ENCODE measurements at regions not wholly inside any gene's neighbourhood (a gene's known extent, or its start where the extent isn't known, plus 50 kb on each side); places are given as distances from the start of the nearest gene placed in this dataset.

GRCh38 chr14:100484531-100485267 lies 102.5 kb downstream of the BEGAIN start:
- H3K4me3 ChIP-seq, result no peak overlapping the region
- TF ChIP-seq, protein P1, sequence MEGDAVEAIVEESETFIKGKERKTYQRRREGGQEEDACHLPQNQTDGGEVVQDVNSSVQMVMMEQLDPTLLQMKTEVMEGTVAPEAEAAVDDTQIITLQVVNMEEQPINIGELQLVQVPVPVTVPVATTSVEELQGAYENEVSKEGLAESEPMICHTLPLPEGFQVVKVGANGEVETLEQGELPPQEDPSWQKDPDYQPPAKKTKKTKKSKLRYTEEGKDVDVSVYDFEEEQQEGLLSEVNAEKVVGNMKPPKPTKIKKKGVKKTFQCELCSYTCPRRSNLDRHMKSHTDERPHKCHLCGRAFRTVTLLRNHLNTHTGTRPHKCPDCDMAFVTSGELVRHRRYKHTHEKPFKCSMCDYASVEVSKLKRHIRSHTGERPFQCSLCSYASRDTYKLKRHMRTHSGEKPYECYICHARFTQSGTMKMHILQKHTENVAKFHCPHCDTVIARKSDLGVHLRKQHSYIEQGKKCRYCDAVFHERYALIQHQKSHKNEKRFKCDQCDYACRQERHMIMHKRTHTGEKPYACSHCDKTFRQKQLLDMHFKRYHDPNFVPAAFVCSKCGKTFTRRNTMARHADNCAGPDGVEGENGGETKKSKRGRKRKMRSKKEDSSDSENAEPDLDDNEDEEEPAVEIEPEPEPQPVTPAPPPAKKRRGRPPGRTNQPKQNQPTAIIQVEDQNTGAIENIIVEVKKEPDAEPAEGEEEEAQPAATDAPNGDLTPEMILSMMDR (IDR thresholded peaks at IDR 0.05; ENCODE audit: control extremely low read depth, extremely low read depth), result no peak
- DNase-seq (no peak), ATAC-seq (ENCODE audit: insufficient read depth, low FRiP score) (no peak)
- H3K9ac ChIP-seq (ENCODE audit: insufficient read depth in 1 of 2, low read length in 2 of 2), result no peak overlapping the region
- H3K27me3 ChIP-seq (ENCODE audit: control insufficient read depth in 3 of 3, insufficient read depth in 3 of 3, low read length in 2 of 3), result no peaks in the 10 kb centered on the region
- H3K36me3 ChIP-seq (ENCODE audit: control insufficient read depth in 4 of 4, insufficient read depth in 4 of 4, low read length in 4 of 4), result peaks cover 0 to 3% (median 0%) of the 10 kb centered on the region in 4 donors
- H3K4me1 ChIP-seq (ENCODE audit: control insufficient read depth in 5 of 5, insufficient read depth in 5 of 5, low read length in 5 of 5), result no peaks in the 10 kb centered on the region
- peaks cover 0 to 2% (median 0%) of the 10 kb centered on the region in 4 donors for H3K9me3 ChIP-seq (ENCODE audit: control insufficient read depth in 4 of 4, insufficient read depth in 3 of 4, low read length in 3 of 4)
- WGBS, 2 donors, result 98 to 99% methylated on average over 4 of the region's 4 CpGs
- no peak overlapping the region for H3K27ac ChIP-seq (ENCODE audit: low read depth in 1 of 2, low read length in 1 of 2)

DNA sequence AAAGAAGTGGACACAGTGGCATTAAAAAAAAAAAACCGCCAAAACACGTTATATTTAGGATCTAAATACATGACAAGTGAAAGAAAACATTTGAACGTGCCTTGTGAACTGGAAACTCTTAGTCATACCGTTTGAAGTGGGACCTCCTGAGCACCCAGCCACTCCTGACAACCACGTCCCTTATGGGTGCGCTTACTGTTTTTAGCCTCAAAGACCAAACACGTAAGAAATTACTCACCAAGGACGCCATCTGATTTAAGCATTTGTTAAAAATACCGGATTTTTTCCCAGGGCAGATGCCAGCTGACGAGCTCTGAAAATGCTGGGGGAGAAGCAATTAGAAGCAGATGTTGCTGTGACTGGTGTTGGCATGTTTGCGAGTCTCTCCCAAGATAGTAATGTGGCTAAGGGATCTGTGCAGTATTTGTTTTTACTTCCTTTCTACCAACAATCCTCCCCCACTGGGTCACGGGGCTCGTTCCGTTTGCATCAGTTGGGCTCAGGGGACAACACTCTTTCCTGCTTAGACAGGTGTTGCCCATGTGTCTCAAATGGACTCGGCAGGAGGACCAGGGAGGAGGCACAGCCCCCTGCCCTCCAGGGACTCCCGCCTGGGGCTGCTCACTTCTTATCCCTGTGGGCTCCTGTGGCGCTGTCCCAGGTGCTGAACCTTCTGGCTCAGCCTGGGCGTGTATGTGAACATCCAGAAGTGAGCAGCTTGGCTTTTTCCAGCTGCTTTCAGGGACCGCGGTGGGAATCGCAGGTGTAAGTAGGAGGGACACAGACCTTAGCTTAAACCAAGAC lies 101.0 kb downstream of the BEGAIN start:
- ATAC-seq (ENCODE audit: insufficient read depth, low FRiP score), result no peak
- Histone ChIP-seq H3K4me3 (no peak overlapping the region), H3K4me1 (ENCODE audit: control insufficient read depth in 5 of 5, insufficient read depth in 5 of 5, low read length in 5 of 5) (no peaks in the 10 kb centered on the region), H3K36me3 (ENCODE audit: control insufficient read depth in 4 of 4, insufficient read depth in 4 of 4, low read length in 4 of 4) (peaks cover 0 to 3% (median 0%) of the 10 kb centered on the region in 4 donors), H3K27ac (ENCODE audit: low read depth in 1 of 2, low read length in 1 of 2) (no peak overlapping the region), H3K27me3 (ENCODE audit: control insufficient read depth in 3 of 3, insufficient read depth in 3 of 3, low read length in 2 of 3) (no peaks in the 10 kb centered on the region), H3K9ac (ENCODE audit: insufficient read depth in 1 of 2, low read length in 2 of 2) (no peak overlapping the region), H3K9me3 (ENCODE audit: control insufficient read depth in 4 of 4, insufficient read depth in 3 of 4, low read length in 3 of 4) (peaks cover 0 to 2% (median 0%) of the 10 kb centered on the region in 4 donors)
- TF ChIP-seq, protein P1 (IDR thresholded peaks at IDR 0.05; ENCODE audit: control extremely low read depth, extremely low read depth), result no peak
- WGBS, 2 donors, result 61 to 67% methylated on average over 21 of the region's 21 CpGs
- peak; percentile 83 to 87 (median 85) for DNase-seq

Measured in lung (tissue), 11 donors.